Mucosa of descending colon (tissue), 3 donors: ENCODE measurements at regions not wholly inside any gene's neighbourhood (a gene's known extent, or its start where the extent isn't known, plus 50 kb on each side); places are given as distances from the start of the nearest gene placed in this dataset.

ENCODE experiments used
- ATAC-seq: fragments of 200-7000 bp; cut with Tn5 transposase; one replicate; pipeline ENCODE4 v1.9.1; 2020; ENCODE audit warnings: mild to moderate bottlenecking, moderate library complexity
- DNase-seq, 3 donors: peaks; one replicate each; pipeline ENCODE4 v3.0.0-alpha.2; 2020
- H3K36me3 ChIP-seq: fragments of 200-600 bp; one replicate; pipeline ENCODE4 v1.8.0; 2021; ENCODE audit warnings: low read depth, mild to moderate bottlenecking
- H3K4me1 ChIP-seq: fragments of 200-600 bp; one replicate; pipeline ENCODE4 v1.8.0; 2021; ENCODE audit warnings: low read depth, mild to moderate bottlenecking
- H3K4me3 ChIP-seq: fragments of 200-600 bp; one replicate; pipeline ENCODE4 v1.8.0; 2021; ENCODE audit warnings: mild to moderate bottlenecking
- H3K9me3 ChIP-seq: fragments of 200-600 bp; one replicate; pipeline ENCODE4 v1.8.0; 2021; ENCODE audit warnings: mild to moderate bottlenecking
- CTCF ChIP-seq: fragments of 200-600 bp; IDR thresholded peaks from one replicate; pipeline ENCODE4 v1.8.0; 2022; ENCODE audit warnings: antibody characterized with exemption, mild to moderate bottlenecking
- intact Hi-C, 2 donors: fragments of 100-400 bp; cut with DNase I in 1 of 2; cut with micrococcal nuclease in 1 of 2; formaldehyde crosslinking; loops; one replicate each; pipeline versions ENCODE4 v1.11.0 to v1.11.1; 2022; cut with DNase I, micrococcal nuclease
- donor health status: DM: no; HTN: no; CAD: no; lungs with moderate emphysema.
- donor health status: DM: no; HTN: no; CAD: no.
- donor health status: DM: no; HTN: yes; CAD: no.

DNA sequence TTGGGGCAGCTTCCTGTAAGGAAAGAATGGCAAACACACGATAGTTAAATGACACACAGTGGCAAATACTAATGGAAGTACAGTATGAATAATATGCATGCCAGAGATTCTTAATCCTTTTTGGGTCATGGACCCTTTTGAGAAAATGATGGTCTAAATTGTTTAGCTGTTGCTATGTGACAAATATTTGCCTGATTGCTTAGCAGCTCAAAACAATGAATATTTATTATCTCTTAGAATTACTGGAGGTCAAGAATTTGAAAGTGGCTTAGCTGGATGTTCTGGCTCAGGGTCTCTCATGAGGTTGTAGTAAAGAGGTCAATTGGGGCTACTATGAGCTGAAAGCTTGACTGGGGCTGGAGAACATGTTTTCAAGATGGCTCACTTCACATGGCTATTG is 69.7 kb downstream of the FANCF start:
- Histone ChIP-seq H3K9me3 (no peaks in the 10 kb centered on the region), H3K4me1 (no peaks in the 10 kb centered on the region), H3K36me3 (no peaks in the 10 kb centered on the region), H3K4me3 (no peak overlapping the region)
- DNase-seq, result no peak
- no peak for ATAC-seq
- intact Hi-C loops, result loop anchor here in 1 of 2 donors (10.0 kb wide), 1 partner anchor 381 kb away; no protein-coding TSS in a partner anchor
- no peak for TF ChIP-seq CTCF

GRCh38 chr11:22554221-22554620 is 71.4 kb downstream of the FANCF start:
- intact Hi-C loops, result loop anchor here in 1 of 2 donors (10.0 kb wide), 1 partner anchor 379 kb away; no protein-coding TSS in a partner anchor
- Histone ChIP-seq H3K9me3 (no peaks in the 10 kb centered on the region), H3K4me1 (no peaks in the 10 kb centered on the region), H3K36me3 (no peaks in the 10 kb centered on the region), H3K4me3 (no peak overlapping the region)
- no peak for ATAC-seq
- TF ChIP-seq CTCF, result no peak
- no peak for DNase-seq

GRCh38 chr11:22552885-22553284 is 72.7 kb downstream of the FANCF start:
- TF ChIP-seq CTCF, result no peak
- no peaks in the 10 kb centered on the region for H3K4me1 ChIP-seq
- intact Hi-C loops, result loop anchor here in 1 of 2 donors (10.0 kb wide), 1 partner anchor 378 kb away; no protein-coding TSS in a partner anchor
- H3K4me3 ChIP-seq, result no peak overlapping the region
- DNase-seq (no peak), ATAC-seq (no peak)
- H3K9me3 ChIP-seq, result no peaks in the 10 kb centered on the region
- H3K36me3 ChIP-seq, result no peaks in the 10 kb centered on the region

- Histone ChIP-seq H3K9me3 (no peaks in the 10 kb centered on the region), H3K36me3 (no peaks in the 10 kb centered on the region), H3K4me1 (no peaks in the 10 kb centered on the region), H3K4me3 (no peak overlapping the region)
- DNase-seq (no peak), ATAC-seq (no peak)
- no peak for TF ChIP-seq CTCF
- intact Hi-C loops, result no loop called here
These were observed 78.9 kb downstream of the FANCF start for GRCh38 chr11:22546746-22547145.

DNA sequence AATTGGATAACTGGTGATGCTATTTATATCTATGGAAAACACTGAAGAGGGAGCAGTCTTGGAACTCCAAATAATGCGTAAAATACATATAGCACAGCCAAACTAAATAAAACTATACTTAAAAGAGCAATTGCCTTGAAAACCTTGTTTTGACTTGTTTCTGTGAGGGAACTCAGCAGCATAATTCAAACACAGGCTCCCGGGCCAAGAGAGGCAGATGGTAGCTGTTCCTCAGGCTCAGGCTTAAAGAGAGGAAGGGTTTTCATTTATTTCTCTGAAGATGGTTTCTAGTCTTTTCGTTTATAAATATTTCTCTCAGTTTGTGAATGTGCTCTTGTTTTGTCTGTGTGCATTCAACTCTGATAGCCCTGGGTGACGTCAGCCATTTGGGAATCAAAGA is 82.4 kb downstream of the FANCF start:
- DNase-seq (no peak), ATAC-seq (no peak)
- no peaks in the 10 kb centered on the region for H3K36me3 ChIP-seq
- H3K4me1 ChIP-seq, result no peaks in the 10 kb centered on the region
- intact Hi-C loops, result no loop called here
- no peak for TF ChIP-seq CTCF
- no peaks in the 10 kb centered on the region for H3K9me3 ChIP-seq
- no peak overlapping the region for H3K4me3 ChIP-seq

GRCh38 chr11:22539821-22540256 is 85.8 kb downstream of the FANCF start:
- no peaks in the 10 kb centered on the region for H3K36me3 ChIP-seq
- no peak overlapping the region for H3K4me3 ChIP-seq
- no peak for TF ChIP-seq CTCF
- intact Hi-C loops, result no loop called here
- no peaks in the 10 kb centered on the region for H3K9me3 ChIP-seq
- no peak for DNase-seq
- ATAC-seq, result no peak
- no peaks in the 10 kb centered on the region for H3K4me1 ChIP-seq
